SIG-M5 treated with dmso at 0.1 percent for 504 hours (cell line): ENCODE measurements at regions not wholly inside any gene's neighbourhood (a gene's known extent, or its start where the extent isn't known, plus 50 kb on each side); places are given as distances from the start of the nearest gene placed in this dataset.
"Not testable (repeated sequence)": the region's sequence is repeated elsewhere in the genome, so short reads cannot be mapped to it uniquely, and the experiment has no call there.

ENCODE experiments used
- DNase-seq: peaks from one replicate; lab custom pipeline; 2025; ENCODE audit not compliant: unreplicated experiment; lab: John Stamatoyannopoulos, UW

DNA sequence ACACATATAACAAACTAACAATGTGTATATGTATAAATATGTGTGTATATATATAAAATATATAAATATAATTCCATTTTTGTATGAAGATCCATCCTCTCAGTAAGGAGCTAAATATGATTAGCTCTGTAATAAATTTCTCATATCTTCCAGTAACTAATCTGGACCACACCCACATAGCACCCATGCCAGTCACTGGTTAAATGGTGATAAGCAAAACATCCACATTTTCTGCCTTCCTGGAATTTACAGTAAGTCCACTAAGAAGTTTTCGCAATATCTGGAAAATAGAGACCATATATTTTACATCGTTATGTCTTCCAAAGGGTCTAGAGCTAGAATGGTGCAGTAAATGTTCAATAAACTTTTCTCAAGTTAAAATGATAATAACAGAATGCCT lies 151.5 kb upstream of the STMND1 start:
- DNase-seq, result no peak

DNA sequence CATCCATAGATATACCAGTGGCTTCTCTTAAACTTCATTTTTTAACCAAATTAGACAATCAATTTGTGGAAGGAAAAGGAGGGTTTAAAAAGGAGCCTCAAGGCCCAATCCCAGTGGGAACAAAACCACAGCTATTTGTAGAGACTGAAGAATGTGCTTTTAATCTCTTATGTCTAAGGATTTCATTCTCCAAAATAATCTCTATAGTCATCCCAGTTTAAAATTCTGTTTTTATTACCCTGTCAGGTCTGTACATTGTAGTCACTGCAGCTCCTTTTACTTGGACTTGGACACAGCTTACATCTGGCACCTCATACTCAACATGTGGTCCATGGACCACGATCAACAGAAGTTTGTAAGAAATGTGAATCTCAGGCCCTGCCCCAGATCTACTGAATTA lies 152.1 kb upstream of the STMND1 start:
- DNase-seq, result no peak

DNA sequence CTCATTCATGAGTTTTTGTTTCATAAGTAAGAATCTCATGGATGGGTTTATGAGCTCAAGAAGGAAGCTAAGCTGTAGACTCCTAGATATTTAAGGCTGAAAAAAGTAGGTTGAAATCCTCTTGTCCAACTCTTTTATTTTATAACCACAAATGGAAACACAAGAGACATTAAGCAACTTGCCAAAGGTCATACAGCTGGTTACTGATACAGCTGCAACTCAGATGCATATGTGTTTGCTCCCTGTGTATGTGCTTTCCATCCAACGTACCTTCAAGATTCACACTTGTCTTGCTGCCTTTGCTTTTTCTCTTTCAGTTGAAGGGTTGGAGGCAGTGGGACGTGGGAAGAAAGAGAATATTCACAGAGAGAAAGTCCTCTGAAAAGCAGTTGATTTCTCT lies 153.5 kb upstream of the STMND1 start:
- DNase-seq, result no peak

DNA sequence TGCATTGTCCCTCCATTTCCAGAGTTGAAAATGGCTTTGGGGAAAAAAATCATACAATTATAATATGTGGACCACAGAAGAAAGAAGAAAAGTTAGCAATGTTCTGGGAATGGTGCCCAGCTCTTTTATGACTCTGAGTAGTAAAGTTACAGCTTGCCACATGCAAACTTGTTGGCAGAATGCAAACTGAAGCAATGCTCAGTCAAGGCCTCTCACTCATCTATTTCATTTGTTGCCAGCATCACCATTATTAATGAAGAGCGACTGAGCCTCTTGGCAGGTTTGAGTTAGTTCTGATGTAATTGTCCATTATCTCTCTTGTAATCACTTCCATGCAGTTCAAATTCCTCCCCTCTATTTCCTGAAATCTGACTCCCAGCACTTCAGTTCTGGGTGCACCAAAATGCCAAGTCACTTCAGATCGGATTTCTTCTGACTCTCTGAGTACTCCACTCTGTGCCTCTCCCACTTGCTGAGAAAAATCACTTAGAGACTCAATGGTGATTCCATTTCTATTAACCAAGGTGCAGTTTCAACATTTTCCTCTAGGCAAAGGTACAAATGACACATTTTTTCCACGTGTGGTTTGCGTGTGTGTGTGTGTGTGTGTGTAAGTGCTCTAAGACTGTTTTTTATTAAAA lies 154.4 kb upstream of the STMND1 start:
- peak; percentile 6 for DNase-seq

DNA sequence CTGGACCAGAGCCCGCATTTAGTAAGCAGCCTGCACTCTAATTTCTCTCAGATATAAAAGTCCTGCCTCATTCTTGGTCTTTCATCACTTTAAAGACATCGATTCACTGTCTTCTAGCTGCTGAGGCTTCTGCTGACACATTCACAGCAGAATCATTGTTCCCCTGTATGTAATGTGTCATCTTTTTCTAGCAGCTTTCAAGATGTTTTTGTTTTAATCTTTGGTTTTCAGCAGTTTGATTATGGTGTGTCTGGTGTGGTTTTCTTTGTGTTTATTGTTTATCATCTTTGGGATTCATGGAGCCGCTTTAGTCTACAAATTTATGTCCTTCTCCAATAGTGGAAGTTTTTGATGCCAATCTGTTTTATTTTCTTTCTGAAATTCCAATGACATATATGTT lies 157.3 kb upstream of the STMND1 start:
- no peak for DNase-seq

DNA sequence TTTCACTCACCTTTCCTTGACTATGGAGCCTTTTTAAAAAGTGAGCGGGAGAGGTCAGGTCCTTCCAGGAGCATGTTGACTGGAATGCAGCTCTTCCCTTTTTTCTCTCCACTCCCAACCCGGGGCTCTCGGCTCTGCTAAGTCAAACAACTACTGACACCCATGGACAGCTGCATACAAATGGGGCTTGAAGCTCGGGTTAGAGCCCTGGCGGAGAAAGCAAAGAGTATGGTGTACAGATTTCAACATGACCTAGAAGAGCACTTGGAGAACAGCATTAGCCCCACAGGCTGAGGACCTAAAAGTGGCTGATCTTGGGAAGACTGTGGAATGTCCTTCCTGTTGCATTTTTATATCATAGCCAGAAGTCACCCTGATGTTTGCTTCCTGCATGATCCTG lies 162.0 kb upstream of the STMND1 start:
- DNase-seq, result no peak

DNA sequence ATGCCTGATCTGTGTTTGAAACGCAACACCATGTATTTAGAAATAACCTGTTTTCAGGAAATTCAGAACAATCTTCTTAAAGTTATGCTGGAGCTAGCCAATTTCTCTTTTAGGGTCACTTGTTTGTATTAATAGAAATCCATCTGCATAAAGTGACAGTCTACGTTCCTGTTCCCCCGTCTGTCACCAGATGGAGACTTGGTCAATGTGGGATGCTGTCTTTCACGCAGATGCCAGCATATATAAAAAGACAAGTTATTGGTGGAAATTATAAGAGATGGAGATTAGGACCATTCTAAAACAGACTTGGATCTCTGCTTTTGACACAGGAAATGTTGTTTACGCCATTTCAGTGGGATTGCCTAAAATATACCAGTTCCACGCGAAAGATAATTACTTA lies 162.5 kb upstream of the STMND1 start:
- DNase-seq, result no peak

DNA sequence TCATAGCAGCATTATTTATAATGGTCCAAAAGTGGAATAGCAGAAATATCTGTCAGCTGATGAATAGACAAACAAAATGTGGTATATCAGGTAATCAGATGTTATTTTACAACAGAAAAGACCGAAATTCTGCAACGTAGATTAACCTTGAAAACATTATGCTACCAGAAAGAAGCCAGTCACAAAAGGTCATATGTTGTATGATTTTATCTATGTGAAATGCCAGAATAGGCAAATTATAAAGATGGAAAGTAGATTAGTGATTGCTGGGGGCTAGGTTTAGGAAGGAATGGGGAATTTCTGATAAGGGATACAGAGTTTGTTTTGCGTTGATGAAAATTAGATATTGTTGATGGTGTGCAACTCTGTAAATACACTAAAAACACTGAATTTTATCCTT lies 165.0 kb upstream of the STMND1 start:
- no peak for DNase-seq

DNA sequence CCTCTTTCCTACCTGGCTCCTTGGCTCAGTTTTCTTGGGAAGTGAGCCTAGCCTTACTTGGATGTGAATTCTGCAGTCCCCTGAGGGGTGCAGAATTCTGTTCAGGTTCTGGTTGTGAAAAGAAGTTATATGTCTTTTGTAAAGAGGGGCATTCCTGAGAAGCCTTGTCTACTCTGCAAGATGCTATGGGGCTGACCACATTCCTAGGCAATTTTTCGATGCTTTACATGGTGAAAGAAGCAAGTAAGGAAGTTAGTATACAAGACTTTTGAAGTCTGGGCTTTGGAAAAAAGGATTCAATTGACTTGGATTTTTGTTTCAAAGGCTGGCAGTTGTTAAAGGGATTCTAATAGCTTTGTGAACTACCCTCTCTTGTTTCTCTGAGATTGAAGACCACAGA lies 167.9 kb upstream of the STMND1 start:
- DNase-seq, result no peak

DNA sequence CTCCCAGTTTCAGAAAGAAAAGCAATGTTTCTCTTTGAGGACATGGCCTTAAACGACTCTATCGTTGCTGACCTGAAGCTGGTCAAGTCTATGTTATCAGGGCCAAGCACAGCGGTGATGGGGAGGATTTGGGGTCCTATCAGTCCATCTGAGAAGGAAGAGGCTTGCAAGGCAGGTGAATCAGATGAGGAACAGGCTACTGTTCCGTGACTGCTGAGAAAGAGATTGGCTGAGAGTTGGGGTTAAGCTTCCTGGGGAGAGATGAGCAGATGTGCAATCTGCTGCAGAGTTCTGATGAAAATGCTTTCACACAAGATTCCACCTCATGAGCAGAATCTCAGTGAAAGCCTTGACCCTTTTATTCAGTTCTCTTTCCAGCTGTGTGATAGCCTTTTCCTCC lies 168.3 kb upstream of the STMND1 start:
- no peak for DNase-seq

DNA sequence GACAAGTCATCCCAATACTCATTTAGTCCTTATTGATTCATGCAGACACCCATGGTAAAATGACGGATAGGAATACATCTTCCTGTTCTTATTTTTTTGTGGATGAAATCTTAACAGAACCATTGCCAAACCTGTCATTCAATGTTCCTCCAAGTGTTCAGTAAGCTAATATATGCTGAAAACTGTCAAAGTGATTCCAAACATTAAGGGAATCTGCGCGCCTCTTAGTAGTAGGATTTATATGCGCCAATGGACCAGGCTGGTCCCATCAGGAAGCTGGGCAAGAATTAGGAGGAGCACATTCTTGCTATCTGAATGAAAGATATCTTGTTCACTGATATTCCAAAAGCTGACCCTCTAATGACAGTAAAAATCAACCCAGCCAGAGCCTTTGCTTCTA lies 168.9 kb upstream of the STMND1 start:
- DNase-seq, result no peak

DNA sequence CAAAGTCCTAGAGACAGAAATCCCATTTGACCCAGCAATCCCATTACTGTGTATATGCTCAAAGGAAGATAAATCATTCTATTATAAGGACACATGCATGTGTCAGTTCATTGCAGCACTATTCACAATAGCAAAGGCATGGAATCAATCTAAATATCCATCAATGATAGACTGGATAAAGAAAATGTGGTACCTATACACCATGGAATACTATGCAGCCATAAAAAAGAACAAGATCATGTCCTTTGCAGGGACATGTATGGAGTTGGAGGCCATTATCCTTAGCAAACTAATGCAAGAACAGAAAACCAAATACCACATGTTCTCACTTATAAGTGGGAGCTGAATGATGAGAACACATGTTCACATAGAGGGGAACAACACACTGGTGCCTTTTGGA lies 169.8 kb upstream of the ATXN1 start:
- not testable (repeated sequence) for DNase-seq

DNA sequence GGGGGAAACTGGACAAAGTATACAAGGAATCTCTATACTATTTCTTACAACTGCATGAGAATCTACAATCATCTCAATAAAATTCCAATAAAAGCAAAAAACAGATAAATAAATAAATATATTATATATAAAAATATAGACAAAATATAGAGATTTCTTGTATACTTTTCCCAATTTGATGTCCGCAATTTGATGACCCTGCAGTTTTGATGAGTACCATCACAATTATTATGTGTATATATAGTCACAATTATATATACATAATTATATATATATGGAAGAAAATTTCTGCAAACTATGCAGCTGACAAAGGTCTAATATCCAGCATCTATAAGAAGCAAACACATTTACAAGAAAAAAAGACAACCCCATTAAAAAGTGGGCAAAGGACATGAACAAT lies 169.2 kb upstream of the ATXN1 start:
- DNase-seq, result no peak

DNA sequence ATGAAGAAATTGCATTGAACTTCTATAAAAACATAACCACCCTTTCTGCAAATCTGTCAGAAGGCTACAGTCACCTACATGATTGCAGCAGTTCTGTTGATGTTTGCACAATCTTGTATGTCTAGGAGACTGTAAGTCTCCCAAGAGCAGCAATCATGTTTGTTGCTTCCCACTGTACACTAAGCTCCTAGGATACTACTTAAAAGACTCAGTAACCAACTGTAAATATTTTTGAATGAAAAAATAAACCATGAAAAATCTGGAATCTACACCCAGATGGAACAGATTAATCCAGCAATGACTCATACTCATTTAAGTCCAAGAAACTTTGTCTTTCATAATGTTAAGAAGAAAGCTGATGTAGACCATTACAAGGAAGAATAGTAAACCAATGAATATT lies 168.5 kb upstream of the ATXN1 start:
- no peak for DNase-seq

DNA sequence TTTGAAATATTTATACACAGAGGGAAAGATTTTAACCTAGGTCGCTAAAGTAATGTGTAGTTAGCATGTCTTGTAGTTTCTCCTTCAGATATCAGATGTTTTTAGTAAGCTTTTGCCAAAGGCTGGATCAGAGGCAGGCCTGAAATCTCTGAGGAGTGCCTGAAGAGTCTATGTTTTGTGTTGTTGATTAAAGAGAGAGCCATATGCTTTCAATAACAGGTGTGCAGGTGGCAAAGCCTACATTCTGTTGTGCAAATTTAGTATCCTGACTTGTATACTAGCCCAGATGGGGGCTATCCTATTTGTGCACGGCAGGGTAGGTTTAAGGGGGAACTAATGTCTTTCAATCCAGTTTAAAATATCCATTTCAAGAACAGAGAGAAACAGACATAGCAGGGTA lies 167.1 kb upstream of the ATXN1 start:
- DNase-seq, result no peak

DNA sequence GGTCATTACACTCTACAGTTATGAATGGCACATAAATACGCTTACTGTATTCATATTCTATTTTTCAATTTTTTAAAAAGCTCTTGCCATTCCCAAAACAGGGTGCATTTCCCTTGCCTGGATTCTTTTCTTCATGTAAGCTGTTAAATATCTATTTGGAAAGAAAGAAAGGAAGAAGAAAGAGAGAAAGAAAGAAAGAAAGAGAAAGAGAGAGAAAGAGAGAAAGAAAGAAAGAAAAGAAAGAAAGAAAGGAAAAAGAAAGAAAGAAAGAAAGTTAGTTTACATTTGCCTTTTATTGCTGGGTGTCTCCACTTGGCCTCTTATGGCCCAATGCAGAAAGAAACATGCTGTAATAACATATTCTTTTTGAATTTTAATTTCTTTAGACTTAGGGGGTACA lies 165.9 kb upstream of the ATXN1 start:
- no peak for DNase-seq

DNA sequence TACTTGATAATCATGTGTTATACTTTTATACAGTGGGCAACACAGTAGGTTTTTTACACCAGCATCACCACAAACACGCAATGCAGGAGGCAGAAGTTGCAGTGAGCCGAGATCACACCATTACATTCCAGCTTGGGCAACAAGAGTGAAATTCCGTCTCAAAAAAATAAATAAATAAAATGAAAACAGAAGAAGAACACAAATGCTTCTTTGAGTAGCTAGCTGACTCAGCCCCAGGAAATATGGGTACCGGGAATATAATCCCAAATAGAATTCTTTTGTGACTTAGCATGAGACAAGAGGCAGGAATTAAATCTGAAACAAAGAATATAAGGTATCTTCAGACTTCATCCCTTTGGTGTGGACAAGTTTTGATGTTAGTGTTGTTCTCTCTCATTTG lies 164.2 kb upstream of the ATXN1 start:
- DNase-seq, result no peak

DNA sequence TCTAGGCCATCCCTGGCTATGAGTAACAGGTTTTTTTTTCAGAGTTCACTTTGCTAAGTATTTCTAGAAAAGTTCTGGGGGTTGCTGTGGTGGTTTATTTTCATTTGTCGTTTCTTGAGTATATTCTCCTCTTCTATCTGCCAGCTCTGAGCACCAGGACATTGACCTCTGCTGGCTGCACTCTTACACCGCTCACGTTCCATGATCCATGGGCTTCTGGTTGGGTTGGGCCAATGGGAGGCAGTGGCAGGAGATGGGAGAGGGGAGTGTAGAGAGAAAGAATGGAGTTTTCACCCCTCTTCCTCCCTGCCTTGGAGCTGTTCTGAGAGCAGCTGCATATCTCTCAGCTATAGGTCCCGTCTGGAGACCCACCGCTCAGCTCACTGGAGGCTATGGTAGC lies 161.0 kb upstream of the ATXN1 start:
- no peak for DNase-seq

DNA sequence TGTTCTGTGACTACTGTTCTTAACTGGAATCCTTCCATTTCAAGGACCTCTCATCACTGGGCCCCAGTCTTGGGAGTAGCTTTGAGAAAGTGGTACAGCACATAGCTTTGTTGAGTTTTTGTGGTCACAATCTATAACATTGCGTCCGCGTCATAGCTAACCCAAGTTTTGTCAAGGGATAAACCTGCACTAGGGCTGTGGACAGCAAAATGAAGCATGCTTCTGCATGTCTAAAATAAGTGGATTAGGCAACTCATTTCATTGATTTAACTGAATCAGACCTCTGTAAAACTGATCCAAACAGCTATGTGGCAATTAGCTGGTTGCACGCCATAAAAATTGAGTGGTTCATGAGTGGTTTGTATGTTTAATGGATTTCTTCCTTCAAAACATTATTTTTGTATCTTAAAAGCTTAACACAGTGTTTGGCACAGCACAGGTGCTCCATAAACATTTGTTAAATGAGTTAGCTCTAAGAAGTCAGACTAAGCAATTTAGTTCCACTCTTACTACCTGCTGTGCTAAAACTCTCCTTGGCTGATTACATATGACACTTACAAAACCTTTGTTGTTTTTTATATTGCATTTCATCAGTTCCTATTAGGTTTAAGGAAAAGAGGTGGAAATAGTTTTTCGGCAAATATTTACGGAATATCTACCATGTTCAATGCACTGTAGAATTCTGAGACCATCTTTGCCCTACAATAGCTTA lies 160.3 kb upstream of the ATXN1 start:
- no peak for DNase-seq

DNA sequence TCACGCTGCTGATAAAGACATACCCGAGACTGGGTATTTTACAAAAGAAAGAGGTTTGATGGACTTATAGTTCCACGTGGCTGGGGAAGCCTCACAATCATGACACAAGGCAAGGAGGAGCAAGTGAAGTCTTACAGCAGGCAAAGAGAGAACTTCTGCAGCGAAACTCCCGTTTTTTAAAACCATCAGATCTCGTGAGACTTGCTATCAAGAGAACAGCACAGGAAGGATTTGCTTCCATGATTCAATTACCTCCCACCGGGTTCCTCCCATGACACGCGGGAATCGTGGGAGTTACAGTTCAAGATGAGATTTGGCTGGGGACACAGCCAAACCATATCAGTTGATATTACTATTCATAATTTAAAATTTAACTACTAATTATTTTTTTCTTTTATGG lies 157.3 kb upstream of the ATXN1 start:
- DNase-seq, result no peak

DNA sequence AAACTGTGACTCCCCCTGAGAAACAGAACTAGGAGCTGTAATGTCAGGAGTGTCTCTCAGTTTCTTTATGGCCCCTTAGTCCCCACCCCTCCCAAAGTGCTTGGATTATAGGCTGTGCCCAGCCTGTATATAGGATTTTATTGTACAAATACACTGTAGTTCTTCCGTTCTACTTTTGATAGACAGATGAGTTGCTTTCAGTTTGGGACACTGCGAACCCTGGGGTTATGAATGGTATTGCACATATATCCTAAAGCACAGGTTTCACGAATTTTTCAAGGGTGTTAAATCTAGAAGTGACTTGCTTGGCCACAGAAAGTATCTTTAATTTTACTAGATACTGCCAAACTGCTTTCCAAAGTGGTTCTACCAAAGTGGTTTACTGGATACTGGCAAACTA lies 152.9 kb upstream of the ATXN1 start:
- DNase-seq, result no peak

DNA sequence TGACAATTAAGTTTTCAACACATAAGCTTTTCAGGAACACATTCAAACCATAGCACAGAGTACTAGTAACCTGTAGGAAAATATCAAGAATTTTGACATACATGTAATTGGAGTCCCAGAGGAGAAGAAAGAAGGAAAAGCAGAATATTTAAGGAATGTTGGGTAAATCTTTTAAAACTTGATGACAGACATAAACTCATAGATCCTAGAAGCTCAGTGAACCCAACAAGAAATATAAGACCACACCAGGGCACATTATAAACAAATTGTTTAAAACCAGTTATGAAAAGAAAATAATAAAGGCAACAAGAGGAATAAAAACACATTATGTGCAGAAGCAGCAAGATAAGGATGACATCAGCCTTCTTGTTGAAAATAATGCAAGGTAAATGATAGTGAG lies 151.5 kb upstream of the ATXN1 start:
- no peak for DNase-seq

DNA sequence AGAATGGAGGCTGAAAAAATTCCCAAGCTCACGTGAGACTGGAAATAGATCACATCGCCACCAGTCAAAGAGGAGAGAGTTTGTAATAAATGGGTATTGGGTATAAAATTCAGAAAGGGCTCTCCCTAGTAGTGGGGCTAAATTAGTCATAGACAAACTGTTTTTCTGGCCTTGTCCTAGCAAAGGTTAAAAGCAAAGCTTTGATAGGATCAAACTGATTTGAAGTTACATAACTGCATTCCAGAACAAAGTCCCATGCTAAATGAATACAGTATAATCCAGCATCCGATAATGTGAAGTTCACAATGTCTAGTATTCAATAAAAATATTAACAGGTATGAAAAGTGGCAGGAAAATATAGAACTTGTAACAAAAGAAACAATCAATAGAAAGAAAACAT lies 149.8 kb upstream of the ATXN1 start:
- DNase-seq, result no peak
